K562 (cell line): ENCODE measurements at regions not wholly inside any gene's neighbourhood (a gene's known extent, or its start where the extent isn't known, plus 50 kb on each side); places are given as distances from the start of the nearest gene placed in this dataset.

Experiments used
- ATAC-seq: fragments of 200-7000 bp; cut with Tn5 transposase; 3 replicates; pipeline ENCODE4 v1.9.1; 2020; ENCODE audit warnings: moderate library complexity
- BruUV-seq: library from RNA; stranded (reverse); fragments of 400-500 nt; replicated peaks from 2 replicates; lab custom pipeline; 2021; lab: Mats Ljungman, UMichigan
- CTCF ChIA-PET: fragments of 300-600 bp; formaldehyde crosslinking; extraction: SDS; loops from one replicate; lab custom pipeline; 2021; ENCODE audit warnings: low intra/inter-chr PET ratio; lab: Yijun Ruan, JAX
- POLR2A ChIA-PET: fragments of 300-600, 350-650 bp; sonication (Branson Sonifier 250); formaldehyde crosslinking; extraction: SDS; loops from one replicate; lab custom pipeline; 2021; ENCODE audit warnings: antibody characterized with exemption, inconsistent platforms; lab: Yijun Ruan, JAX
- DNase-seq, 4 experiments: peaks; one replicate each; pipeline versions ENCODE4 v3.0.0 to v3.0.0-alpha.2; 2011 to 2018; ENCODE audit warnings: low spot score in 3 of 4, mixed read lengths in 3 of 4; ENCODE audit errors: extremely low read depth in 1 of 4
- FAIRE-seq: peaks from 2 replicates; lab custom pipeline; 2011; peaks lifted over from hg19 to GRCh38; lab: Jason Lieb, UNC
- H2AFZ ChIP-seq: 2 replicates; pipeline ENCODE4 v1.6.0; 2011; ENCODE audit warnings: low read depth, low read length, control low read depth, inconsistent platforms
- H3K27ac ChIP-seq: fragments of 200-600 bp; 3 replicates; pipeline ENCODE4 v1.8.0; 2011; ENCODE audit warnings: low read depth, mild to moderate bottlenecking, control low read depth, inconsistent platforms, low read length, moderate library complexity, mixed read lengths; ENCODE audit errors: extremely low read depth
- H3K27me3 ChIP-seq, 2 experiments: fragments of 300-600 bp in 1 of 2; 2 replicates in 1 of 2; 3 replicates in 1 of 2; pipeline versions ENCODE4 v1.6.0 to v1.8.0; 2011; ENCODE audit warnings: inconsistent platforms in 2 of 2, low read length in 2 of 2, mild to moderate bottlenecking in 1 of 2, mixed read lengths in 1 of 2, moderate library complexity in 1 of 2; ENCODE audit not compliant: control insufficient read depth in 2 of 2, insufficient read depth in 2 of 2
- H3K36me3 ChIP-seq: fragments of 300-600 bp; 3 replicates; pipeline ENCODE4 v1.8.0; 2011; ENCODE audit warnings: mild to moderate bottlenecking, low read length, inconsistent platforms; ENCODE audit not compliant: control insufficient read depth, insufficient read depth
- H3K4me1 ChIP-seq, 2 experiments: fragments of 200-600 bp in 1 of 2; replicated peaks in 1 of 2; 2 replicates in 1 of 2; 3 replicates in 1 of 2; pipeline versions ENCODE4 v1.5.1 to v1.8.0; 2011; ENCODE audit warnings: inconsistent platforms in 2 of 2, low read length in 2 of 2, mild to moderate bottlenecking in 1 of 2, mixed read lengths in 1 of 2, moderate library complexity in 1 of 2; ENCODE audit not compliant: control insufficient read depth in 2 of 2, insufficient read depth in 2 of 2
- H3K4me2 ChIP-seq: 2 replicates; pipeline ENCODE4 v1.6.1; 2011; ENCODE audit warnings: low read length, control low read depth, inconsistent platforms, mixed read lengths; ENCODE audit not compliant: insufficient read depth
- H3K4me3 ChIP-seq: fragments of 200-600 bp; sonication (generic), shearing (Covaris generic); 2 replicates; pipeline ENCODE4 v1.5.1; 2016; ENCODE audit warnings: control low read depth, inconsistent platforms
- H3K79me2 ChIP-seq: fragments of 200-600 bp; 3 replicates; pipeline ENCODE4 v1.8.0; 2011; ENCODE audit warnings: low read length, inconsistent platforms; ENCODE audit not compliant: control insufficient read depth, insufficient read depth
- H3K9ac ChIP-seq, 2 experiments: 2 replicates each; pipeline versions ENCODE4 v1.6.0 to v1.6.1; 2011; ENCODE audit warnings: low read depth in 2 of 2, low read length in 2 of 2, control low read depth in 1 of 2, inconsistent platforms in 1 of 2, mild to moderate bottlenecking in 1 of 2, mixed read lengths in 1 of 2; ENCODE audit not compliant: insufficient read depth in 1 of 2
- H3K9me1 ChIP-seq: one replicate; pipeline ENCODE4 v1.6.0; 2011; ENCODE audit warnings: inconsistent platforms, mild to moderate bottlenecking, low read length, moderate library complexity; ENCODE audit not compliant: control insufficient read depth, insufficient read depth
- H3K9me3 ChIP-seq: replicated peaks from 2 replicates; pipeline ENCODE4 v1.5.1; 2011; ENCODE audit warnings: low read depth, low read length, inconsistent platforms; ENCODE audit not compliant: control insufficient read depth, insufficient read depth
- H4K20me1 ChIP-seq: replicated peaks from 2 replicates; pipeline ENCODE4 v1.6.1; 2011; ENCODE audit warnings: low read length, inconsistent platforms, mixed read lengths; ENCODE audit not compliant: control insufficient read depth, insufficient read depth
- CGGBP1 ChIP-seq: fragments of 250-450 bp; sonication (Bioruptor Pico); IDR thresholded peaks from 2 replicates; pipeline ENCODE4 v1.9.0; 2021; ENCODE audit warnings: mild to moderate bottlenecking
- CHD2 ChIP-seq: IDR thresholded peaks from 2 replicates; pipeline ENCODE4 v1.6.1; 2011; ENCODE audit warnings: low read depth, low read length
- GABPB1 ChIP-seq: sonication (generic); formaldehyde crosslinking; IDR thresholded peaks from 2 replicates; pipeline ENCODE4 v1.8.0; 2022; ENCODE audit warnings: mild to moderate bottlenecking, missing genetic modification reagents
- HES1 ChIP-seq: fragments of 450-650 bp; IDR thresholded peaks from 2 replicates; pipeline ENCODE4 v1.6.1; 2016; ENCODE audit warnings: low read depth, mild to moderate bottlenecking, moderate library complexity
- PHB2 ChIP-seq: fragments of 450-650 bp; IDR thresholded peaks from 2 replicates; pipeline ENCODE4 v1.6.1; 2017; ENCODE audit warnings: low read depth
- SIRT6 ChIP-seq: IDR thresholded peaks from one replicate; pipeline ENCODE4 v1.6.1; 2012; ENCODE audit warnings: low read depth, mild to moderate bottlenecking, control low read depth, inconsistent platforms, low read length, moderate library complexity
- SMAD4 ChIP-seq: fragments of 250-450 bp; sonication (Bioruptor Pico); conservative IDR thresholded peaks from 2 replicates; pipeline ENCODE4 v1.8.0; 2021; ENCODE audit warnings: inconsistent platforms, mild to moderate bottlenecking, moderate library complexity
- SMARCB1 ChIP-seq: IDR thresholded peaks from 2 replicates; pipeline ENCODE4 v1.6.1; 2011; ENCODE audit warnings: improper control_type of control experiment, low read depth; ENCODE audit not compliant: insufficient read length
- SREBF2 ChIP-seq: sonication (generic); formaldehyde crosslinking; IDR thresholded peaks from 2 replicates; pipeline ENCODE4 v1.4.0; 2020; ENCODE audit warnings: mild to moderate bottlenecking, missing genetic modification reagents
- ZNF384 ChIP-seq: IDR thresholded peaks from 2 replicates; pipeline ENCODE4 v1.6.1; 2012; ENCODE audit warnings: low read depth, low read length, improper control_type of control experiment
- WGBS: fragments of 100-300 bp; shearing (Covaris generic); methylation state at CpG from one replicate; pipeline ENCODE4 v1.1.6; 2016; ENCODE audit warnings: low coverage, mixed read lengths; ENCODE audit not compliant: insufficient coverage; ENCODE audit errors: missing lambda C conversion rate; 5-methylcytosine and 5-hydroxymethylcytosine counted together
- in situ Hi-C: fragments of 300-500 bp; cut with MboI; formaldehyde crosslinking; loops from 4 replicates; pipeline ENCODE4 v1.15.0; 2018; ENCODE audit warnings: inconsistent platforms, mixed read lengths
- intact Hi-C: fragments of 100-400 bp; cut with micrococcal nuclease; formaldehyde crosslinking; loops from 2 replicates; pipeline ENCODE4 v1.14.2; 2022

GRCh38 chr14:38044710-38045109 is 163.0 kb upstream of the SSTR1 start:
- Histone ChIP-seq H3K79me2 (no peaks in the 10 kb centered on the region), H3K4me1 (no peaks in the 10 kb centered on the region), H3K36me3 (no peaks in the 10 kb centered on the region), H3K9ac (no peak overlapping the region), H3K27ac (no peak overlapping the region), H3K9me3 (no peaks in the 10 kb centered on the region), H3K4me2 (no peak overlapping the region), H3K4me3 (no peak overlapping the region), H3K27me3 (no peaks in the 10 kb centered on the region), H2AFZ (no peak overlapping the region), H3K9me1 (no peaks in the 10 kb centered on the region), H4K20me1 (no peaks in the 10 kb centered on the region)
- 3% methylated on average over 4 of the region's 4 CpGs for WGBS
- BruUV-seq, result no TSS peak
- POLR2A ChIA-PET, result no interaction called here
- DNase-seq, result no peak
- in situ Hi-C loops, result no loop called here
- FAIRE-seq, result no peak
- CTCF ChIA-PET, result no interaction called here
- TF ChIP-seq SIRT6 (no peak), GABPB1 (CRISPR knock-in tag) (no peak), SMAD4 (no peak), CGGBP1 (CRISPR knock-in tag) (no peak), HES1 (no peak), SREBF2 (CRISPR knock-in tag) (no peak), SMARCB1 (no peak), PHB2 (no peak), CHD2 (no peak), ZNF384 (no peak)
- no peak for ATAC-seq
- intact Hi-C loops, result no loop called here
